ENCODE measurements at regions not wholly inside any gene's neighbourhood (a gene's known extent, or its start where the extent isn't known, plus 50 kb on each side); places are given as distances from the start of the nearest gene placed in this dataset.
A peak's percentile ranks its signal among the peaks of the same experiment; 100 is the strongest.
"Not testable (repeated sequence)": the region's sequence is repeated elsewhere in the genome, so short reads cannot be mapped to it uniquely, and the experiment has no call there.

- peak; percentile 88 for FAIRE-seq
These were observed 230.3 kb downstream of the TDRD15 start for GRCh38 chr2:21353879-21354679.

- FAIRE-seq: no peak
These were observed 232.5 kb downstream of the TDRD15 start for GRCh38 chr2:21356086-21356856.

GRCh38 chr2:21356857-21357255, 233.1 kb downstream of the TDRD15 start:
- no peak for FAIRE-seq

GRCh38 chr2:21358976-21359375, 235.2 kb downstream of the TDRD15 start:
- no peak for FAIRE-seq

GRCh38 chr2:21361384-21361783, 237.6 kb downstream of the TDRD15 start:
- FAIRE-seq: no peak

GRCh38 chr2:21361957-21362486, 238.3 kb downstream of the TDRD15 start:
- no peak for FAIRE-seq

- FAIRE-seq: no peak
These were observed 239.6 kb downstream of the TDRD15 start for GRCh38 chr2:21363364-21363763.

- no peak for FAIRE-seq
These were observed 243.7 kb downstream of the TDRD15 start for GRCh38 chr2:21367421-21367820.

- no peak for FAIRE-seq
These were observed 246.0 kb downstream of the TDRD15 start for GRCh38 chr2:21369787-21370186.

GRCh38 chr2:21371499-21372003, 247.8 kb downstream of the TDRD15 start:
- no peak for FAIRE-seq

- FAIRE-seq: no peak
These were observed 248.9 kb downstream of the TDRD15 start for GRCh38 chr2:21372654-21373053.

GRCh38 chr2:21376864-21377263, 253.1 kb downstream of the TDRD15 start:
- FAIRE-seq: no peak

- FAIRE-seq: no peak
These were observed 255.4 kb downstream of the TDRD15 start for GRCh38 chr2:21379140-21379539.

- FAIRE-seq: not testable (repeated sequence)
These were observed 255.9 kb downstream of the TDRD15 start for GRCh38 chr2:21379668-21380067.

- FAIRE-seq: no peak
These were observed 257.7 kb downstream of the TDRD15 start for GRCh38 chr2:21381421-21381820.

GRCh38 chr2:21382701-21383520, 259.1 kb downstream of the TDRD15 start:
- no peak for FAIRE-seq

- FAIRE-seq: no peak
These were observed 262.9 kb downstream of the TDRD15 start for GRCh38 chr2:21386666-21387065.

- no peak for FAIRE-seq
These were observed 268.9 kb downstream of the TDRD15 start for GRCh38 chr2:21392649-21393048.

GRCh38 chr2:21393173-21393572, 269.4 kb downstream of the TDRD15 start:
- FAIRE-seq: no peak

GRCh38 chr2:21395366-21395765, 271.6 kb downstream of the TDRD15 start:
- no peak for FAIRE-seq

- FAIRE-seq: no peak
These were observed 272.5 kb downstream of the TDRD15 start for GRCh38 chr2:21396252-21396651.

- FAIRE-seq: no peak
These were observed 277.4 kb downstream of the TDRD15 start for GRCh38 chr2:21401022-21401698.
